Kidney epithelial cell (primary cell): ENCODE measurements at regions not wholly inside any gene's neighbourhood (a gene's known extent, or its start where the extent isn't known, plus 50 kb on each side); places are given as distances from the start of the nearest gene placed in this dataset.

Experiments used
- DNase-seq: peaks from one replicate; pipeline ENCODE4 v3.0.0-alpha.2; 2010; ENCODE audit warnings: low read depth
- H3K27me3 ChIP-seq: 2 replicates; pipeline ENCODE4 v1.6.0; 2011; ENCODE audit warnings: low read length; ENCODE audit not compliant: control insufficient read depth, insufficient read depth
- H3K36me3 ChIP-seq: 2 replicates; pipeline ENCODE4 v1.5.1; 2011; ENCODE audit warnings: low read length; ENCODE audit not compliant: control insufficient read depth, insufficient read depth
- H3K4me3 ChIP-seq: 2 replicates; pipeline ENCODE4 v1.5.1; 2011; ENCODE audit warnings: low read depth, mild to moderate bottlenecking, control low read depth, low read length
- TF ChIP-seq, protein P1 (sequence below): IDR thresholded peaks from 2 replicates; pipeline ENCODE4 v1.5.1; 2011; ENCODE audit warnings: mild to moderate bottlenecking, moderate library complexity, low read length, control low read depth, inconsistent platforms; ENCODE audit not compliant: insufficient read depth, poor library complexity, severe bottlenecking

DNA sequence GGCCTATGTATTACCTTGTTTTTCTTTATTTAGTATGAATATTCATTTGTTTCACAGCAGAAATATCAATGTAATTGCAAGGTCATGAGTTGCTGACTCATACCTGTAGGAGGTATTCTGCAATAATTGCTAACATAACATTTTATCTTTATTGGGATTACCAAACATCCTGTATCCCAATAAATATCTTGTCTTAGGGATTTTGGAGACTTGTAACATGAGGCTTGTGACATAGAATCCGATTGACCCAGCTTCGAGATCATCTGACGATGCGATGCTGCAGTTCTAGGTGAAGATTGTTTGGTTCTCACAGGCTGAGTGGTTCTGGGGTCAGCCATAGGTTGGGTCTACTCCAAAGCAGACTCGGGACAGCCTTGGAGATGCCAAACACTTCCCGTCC, 133.4 kb upstream of the RND3 start:
- TF ChIP-seq, protein P1, sequence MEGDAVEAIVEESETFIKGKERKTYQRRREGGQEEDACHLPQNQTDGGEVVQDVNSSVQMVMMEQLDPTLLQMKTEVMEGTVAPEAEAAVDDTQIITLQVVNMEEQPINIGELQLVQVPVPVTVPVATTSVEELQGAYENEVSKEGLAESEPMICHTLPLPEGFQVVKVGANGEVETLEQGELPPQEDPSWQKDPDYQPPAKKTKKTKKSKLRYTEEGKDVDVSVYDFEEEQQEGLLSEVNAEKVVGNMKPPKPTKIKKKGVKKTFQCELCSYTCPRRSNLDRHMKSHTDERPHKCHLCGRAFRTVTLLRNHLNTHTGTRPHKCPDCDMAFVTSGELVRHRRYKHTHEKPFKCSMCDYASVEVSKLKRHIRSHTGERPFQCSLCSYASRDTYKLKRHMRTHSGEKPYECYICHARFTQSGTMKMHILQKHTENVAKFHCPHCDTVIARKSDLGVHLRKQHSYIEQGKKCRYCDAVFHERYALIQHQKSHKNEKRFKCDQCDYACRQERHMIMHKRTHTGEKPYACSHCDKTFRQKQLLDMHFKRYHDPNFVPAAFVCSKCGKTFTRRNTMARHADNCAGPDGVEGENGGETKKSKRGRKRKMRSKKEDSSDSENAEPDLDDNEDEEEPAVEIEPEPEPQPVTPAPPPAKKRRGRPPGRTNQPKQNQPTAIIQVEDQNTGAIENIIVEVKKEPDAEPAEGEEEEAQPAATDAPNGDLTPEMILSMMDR: no peak
- no peak for DNase-seq
- no peaks in the 10 kb centered on the region for H3K27me3 ChIP-seq
- H3K36me3 ChIP-seq: no peaks in the 10 kb centered on the region
- H3K4me3 ChIP-seq: no peak overlapping the region

DNA sequence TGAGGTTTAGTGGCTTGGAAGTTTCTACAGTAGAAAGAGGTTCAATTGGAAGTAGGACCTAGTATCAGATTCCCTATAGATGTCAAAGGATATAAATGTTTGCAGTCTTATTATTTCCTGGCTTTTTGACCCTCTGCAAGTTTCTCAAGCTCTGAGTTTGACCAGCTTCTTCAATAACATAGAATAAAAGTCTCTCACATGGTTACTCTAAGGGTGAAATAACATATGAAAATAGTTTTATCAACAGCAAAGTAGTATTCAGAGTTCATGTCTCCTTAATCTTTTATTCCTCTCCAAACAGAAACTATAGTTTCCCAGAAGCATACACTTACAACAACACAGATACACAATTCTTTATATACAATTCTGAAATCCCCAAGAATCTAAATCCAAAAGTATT, 132.9 kb upstream of the RND3 start:
- Histone ChIP-seq H3K4me3 (no peak overlapping the region), H3K36me3 (no peaks in the 10 kb centered on the region), H3K27me3 (no peaks in the 10 kb centered on the region)
- TF ChIP-seq, protein P1: no peak
- no peak for DNase-seq

DNA sequence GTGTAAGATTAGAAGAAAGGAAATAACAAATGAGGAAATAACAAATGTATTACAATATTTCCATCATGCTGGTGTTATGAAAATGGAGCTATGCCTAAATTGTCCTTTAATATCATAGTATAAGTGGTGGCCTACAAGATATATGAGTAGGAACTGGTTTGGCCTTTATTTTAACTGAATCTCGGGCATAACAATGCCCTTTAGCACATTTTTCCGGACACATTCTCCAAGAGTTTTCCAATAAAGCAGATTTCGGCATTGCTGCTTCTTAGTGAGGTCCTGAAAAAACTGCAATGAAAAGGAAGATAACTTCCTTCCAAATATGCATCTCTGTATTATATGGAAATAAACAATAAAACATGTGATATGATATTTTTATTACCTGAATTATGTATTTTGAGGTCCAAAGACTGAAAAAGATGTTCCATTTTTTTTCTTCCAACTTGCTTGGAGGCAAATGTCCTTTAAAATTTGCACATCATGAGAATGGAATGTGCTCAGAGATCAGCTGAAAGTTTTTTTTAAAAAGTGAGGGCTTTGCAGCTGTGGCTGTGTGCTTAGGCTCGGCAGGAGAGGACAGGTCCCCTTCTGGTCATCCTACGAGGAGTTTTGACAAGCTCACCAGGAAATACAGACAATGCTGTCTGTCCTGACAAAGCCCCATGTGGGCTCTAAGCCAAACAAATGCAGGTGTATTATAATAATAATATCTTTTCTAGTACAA, 132.3 kb upstream of the RND3 start:
- H3K36me3 ChIP-seq: no peaks in the 10 kb centered on the region
- TF ChIP-seq, protein P1: no peak
- peak; percentile 62 for DNase-seq
- no peaks in the 10 kb centered on the region for H3K27me3 ChIP-seq
- H3K4me3 ChIP-seq: no peak overlapping the region

DNA sequence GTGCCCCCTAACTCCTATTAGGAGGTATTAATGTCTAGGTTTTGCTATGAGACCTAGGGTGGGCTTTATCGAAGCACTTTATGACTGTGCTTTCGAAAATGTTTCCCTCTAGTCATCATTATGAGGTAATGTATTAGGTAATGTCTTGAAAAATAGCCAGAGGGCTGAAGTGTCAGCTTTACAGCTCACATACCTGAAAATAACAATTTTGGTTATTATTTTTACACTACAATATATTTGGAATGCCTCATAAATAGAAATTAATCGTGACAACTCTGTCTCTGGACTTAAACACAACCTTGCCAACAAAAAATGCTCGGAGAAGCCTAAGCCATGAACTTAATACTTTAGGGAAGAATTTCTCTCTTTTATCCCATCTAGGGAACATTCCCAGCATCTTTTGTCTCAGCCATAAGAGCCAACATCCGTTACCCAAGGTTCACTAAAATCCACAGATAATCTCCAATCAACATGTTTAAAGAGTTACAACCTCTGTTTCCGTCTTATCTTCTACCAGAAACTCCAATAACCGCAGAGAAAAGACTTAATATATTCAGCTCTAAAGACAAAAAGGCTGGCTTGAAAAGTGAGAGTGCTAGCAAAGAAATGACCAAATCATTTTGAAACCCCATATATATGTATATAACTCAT, 130.9 kb upstream of the RND3 start:
- H3K27me3 ChIP-seq: no peaks in the 10 kb centered on the region
- no peaks in the 10 kb centered on the region for H3K36me3 ChIP-seq
- no peak overlapping the region for H3K4me3 ChIP-seq
- no peak for DNase-seq
- TF ChIP-seq, protein P1: no peak

DNA sequence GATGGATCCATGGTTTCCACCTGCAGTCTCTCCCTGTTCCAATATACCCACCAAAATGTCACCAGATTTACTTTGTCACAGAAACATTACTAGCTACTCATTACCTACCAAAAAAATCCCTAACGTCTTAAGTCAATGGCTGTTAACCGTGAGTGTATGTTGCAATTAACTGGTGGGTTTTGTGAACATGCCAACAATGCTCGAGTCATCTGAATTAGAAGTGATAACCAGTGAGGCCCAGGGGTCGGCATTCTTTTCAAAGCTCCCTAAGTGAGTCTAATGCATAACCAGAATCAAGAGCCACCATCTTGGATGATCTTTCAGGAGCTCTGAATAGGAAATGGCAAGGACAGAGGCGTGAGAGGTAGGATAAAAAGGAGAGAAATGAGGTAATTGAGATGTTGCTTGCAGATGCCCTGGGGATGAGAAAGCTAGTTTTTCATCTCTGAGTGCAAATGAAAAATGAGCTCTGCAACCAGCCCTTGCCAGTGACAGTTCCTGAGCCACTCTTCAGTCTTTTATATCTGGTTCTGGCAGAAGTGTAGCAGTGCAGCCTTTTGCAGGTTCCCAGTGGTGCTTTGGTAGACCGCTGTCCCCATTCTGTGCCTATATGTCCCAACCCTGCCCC, 130.0 kb upstream of the RND3 start:
- H3K27me3 ChIP-seq: no peaks in the 10 kb centered on the region

More for the DNA sequence above, 130.0 kb upstream of the RND3 start:
- H3K4me3 ChIP-seq: no peak overlapping the region
- TF ChIP-seq, protein P1: no peak
- DNase-seq: no peak
- no peaks in the 10 kb centered on the region for H3K36me3 ChIP-seq
